ENCODE measurements at regions not wholly inside any gene's neighbourhood (a gene's known extent, or its start where the extent isn't known, plus 50 kb on each side); places are given as distances from the start of the nearest gene placed in this dataset.

DNA sequence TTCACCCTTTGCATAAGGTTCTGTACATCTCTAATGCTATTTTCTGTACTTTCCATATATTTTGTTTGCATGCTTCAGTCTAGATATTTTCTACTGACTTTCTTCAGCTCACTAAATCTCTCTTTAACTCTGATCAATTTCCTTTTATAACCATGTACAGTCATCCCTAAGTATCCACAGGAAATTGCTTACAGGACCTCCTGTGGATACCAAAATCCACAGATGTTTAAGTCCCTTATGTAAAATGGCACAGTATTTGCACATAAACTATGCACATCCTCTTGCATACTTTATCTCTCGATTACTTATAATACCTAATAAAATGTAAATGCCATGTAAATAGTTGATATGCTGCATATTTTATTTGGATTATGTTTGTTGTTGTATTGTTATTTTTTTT, 442.1 kb downstream of the TLE4 start:
- Histone ChIP-seq H3K4me3 (ENCODE audit: low read length) (no peak overlapping the region), H2AFZ (ENCODE audit: low read depth, low read length) (no peak overlapping the region), H3K4me1 (ENCODE audit: insufficient read depth, low read length) (no peaks in the 10 kb centered on the region), H3K9me3 (ENCODE audit: low read length) (no peaks in the 10 kb centered on the region), H3K27me3 (ENCODE audit: insufficient read depth, low read length) (no peaks in the 10 kb centered on the region), H3K36me3 (ENCODE audit: insufficient read depth, low read length) (no peaks in the 10 kb centered on the region)

DNA sequence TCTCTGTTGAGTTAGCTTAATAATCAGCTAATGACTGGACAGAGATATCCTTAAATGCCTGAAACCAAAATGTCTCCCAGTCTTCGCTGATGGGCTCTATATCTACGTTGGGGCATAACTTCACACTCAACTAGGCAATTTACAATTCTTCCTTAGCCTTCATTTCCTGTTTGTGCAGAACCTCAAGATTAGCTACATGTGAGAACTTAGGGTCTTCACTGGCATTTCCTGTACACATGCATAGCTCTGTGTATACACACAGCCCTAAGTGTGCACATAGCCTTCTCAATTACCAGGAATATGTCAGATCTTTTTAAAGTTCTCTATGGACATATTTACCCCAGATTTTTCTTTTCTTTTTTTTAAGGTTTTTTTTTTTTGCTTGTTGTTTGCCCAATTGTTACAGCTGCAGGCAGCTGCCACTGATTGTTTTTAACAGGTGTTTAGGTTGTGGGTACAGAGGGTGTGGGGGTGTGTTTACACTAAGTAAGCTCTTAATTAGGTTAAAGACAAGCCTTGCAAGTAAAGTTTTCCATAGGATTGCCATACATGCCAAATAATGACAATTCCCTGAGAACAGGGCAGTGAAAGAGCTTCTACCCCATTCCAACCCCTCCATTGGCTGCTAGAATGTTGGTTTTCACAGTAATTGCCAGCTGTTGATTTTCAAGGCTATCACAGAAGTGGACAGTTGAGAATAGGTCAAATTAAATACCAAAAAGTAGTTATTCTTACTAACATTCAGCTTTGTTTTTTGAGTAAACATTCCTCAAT, 441.0 kb downstream of the TLE4 start:
- H3K36me3 ChIP-seq (ENCODE audit: insufficient read depth, low read length): no peaks in the 10 kb centered on the region
- no peaks in the 10 kb centered on the region for H3K9me3 ChIP-seq (ENCODE audit: low read length)
- H3K4me1 ChIP-seq (ENCODE audit: insufficient read depth, low read length): no peaks in the 10 kb centered on the region
- H3K27me3 ChIP-seq (ENCODE audit: insufficient read depth, low read length): no peaks in the 10 kb centered on the region
- H2AFZ ChIP-seq (ENCODE audit: low read depth, low read length): no peak overlapping the region
- no peak overlapping the region for H3K4me3 ChIP-seq (ENCODE audit: low read length)

DNA sequence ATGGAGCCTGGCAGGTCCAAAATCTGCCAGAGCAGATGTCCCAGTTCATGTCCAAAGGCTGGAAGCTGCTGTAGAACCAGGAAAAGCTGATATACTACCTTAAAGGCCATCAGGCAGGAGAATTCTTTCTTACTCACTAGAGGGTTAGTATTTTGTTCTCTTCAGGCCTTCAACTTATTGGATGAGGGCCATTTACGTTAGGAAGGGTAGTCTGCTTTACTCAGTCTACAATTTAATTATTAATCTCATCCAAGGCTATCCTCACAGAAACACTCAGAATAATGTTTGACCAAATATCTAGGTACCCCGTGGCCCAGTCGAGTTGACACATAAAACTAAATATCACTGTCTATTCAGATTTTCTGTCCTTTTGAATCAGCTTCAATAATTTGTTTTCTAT, 437.4 kb downstream of the TLE4 start:
- no peaks in the 10 kb centered on the region for H3K27me3 ChIP-seq (ENCODE audit: insufficient read depth, low read length)
- H3K36me3 ChIP-seq (ENCODE audit: insufficient read depth, low read length): no peaks in the 10 kb centered on the region
- H3K4me3 ChIP-seq (ENCODE audit: low read length): no peak overlapping the region
- H2AFZ ChIP-seq (ENCODE audit: low read depth, low read length): no peak overlapping the region
- H3K9me3 ChIP-seq (ENCODE audit: low read length): no peaks in the 10 kb centered on the region
- no peaks in the 10 kb centered on the region for H3K4me1 ChIP-seq (ENCODE audit: insufficient read depth, low read length)

DNA sequence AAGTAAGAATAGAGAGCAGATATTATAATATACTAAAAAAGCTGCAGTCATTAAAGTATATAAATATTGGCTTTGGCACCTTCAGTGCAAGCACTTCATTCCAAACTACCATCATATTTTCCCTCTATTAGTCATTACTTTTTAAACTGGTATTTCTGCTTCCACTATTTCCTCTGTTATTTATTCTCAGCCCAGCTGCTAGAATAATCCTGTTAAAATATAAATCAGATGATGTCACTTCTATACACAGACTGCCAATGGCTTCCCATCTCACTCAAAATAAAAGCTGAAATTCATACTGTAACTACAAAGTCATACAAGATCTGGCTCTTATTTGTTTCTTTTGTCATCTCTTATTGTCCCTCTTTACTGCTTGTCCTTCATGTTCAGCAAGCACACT, 432.9 kb downstream of the TLE4 start:
- Histone ChIP-seq H2AFZ (ENCODE audit: low read depth, low read length) (no peak overlapping the region), H3K27me3 (ENCODE audit: insufficient read depth, low read length) (no peaks in the 10 kb centered on the region), H3K4me1 (ENCODE audit: insufficient read depth, low read length) (no peaks in the 10 kb centered on the region), H3K36me3 (ENCODE audit: insufficient read depth, low read length) (no peaks in the 10 kb centered on the region), H3K9me3 (ENCODE audit: low read length) (no peaks in the 10 kb centered on the region), H3K4me3 (ENCODE audit: low read length) (no peak overlapping the region)

DNA sequence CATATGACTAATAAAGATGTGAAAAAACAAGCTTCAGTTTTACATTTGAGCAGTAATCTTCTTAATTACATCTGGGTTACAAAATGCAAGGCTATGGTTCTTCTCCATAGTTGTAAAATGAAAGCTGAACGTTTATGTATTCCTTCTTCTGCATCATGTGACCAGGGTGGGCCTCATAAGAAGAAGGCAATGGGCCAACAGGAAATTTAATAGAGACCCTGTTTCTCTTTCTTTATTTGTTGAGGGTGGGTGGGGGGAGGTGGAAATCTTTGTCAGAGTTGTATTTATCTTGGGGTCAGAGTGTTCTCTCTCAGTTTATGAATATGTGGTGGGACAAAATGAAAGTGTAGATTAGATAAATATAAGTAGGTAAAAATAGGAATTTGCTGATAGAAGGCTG, 418.8 kb downstream of the TLE4 start:
- no peaks in the 10 kb centered on the region for H3K9me3 ChIP-seq (ENCODE audit: low read length)
- H3K4me3 ChIP-seq (ENCODE audit: low read length): no peak overlapping the region
- no peaks in the 10 kb centered on the region for H3K36me3 ChIP-seq (ENCODE audit: insufficient read depth, low read length)
- H2AFZ ChIP-seq (ENCODE audit: low read depth, low read length): no peak overlapping the region
- no peaks in the 10 kb centered on the region for H3K27me3 ChIP-seq (ENCODE audit: insufficient read depth, low read length)
- H3K4me1 ChIP-seq (ENCODE audit: insufficient read depth, low read length): no peaks in the 10 kb centered on the region

DNA sequence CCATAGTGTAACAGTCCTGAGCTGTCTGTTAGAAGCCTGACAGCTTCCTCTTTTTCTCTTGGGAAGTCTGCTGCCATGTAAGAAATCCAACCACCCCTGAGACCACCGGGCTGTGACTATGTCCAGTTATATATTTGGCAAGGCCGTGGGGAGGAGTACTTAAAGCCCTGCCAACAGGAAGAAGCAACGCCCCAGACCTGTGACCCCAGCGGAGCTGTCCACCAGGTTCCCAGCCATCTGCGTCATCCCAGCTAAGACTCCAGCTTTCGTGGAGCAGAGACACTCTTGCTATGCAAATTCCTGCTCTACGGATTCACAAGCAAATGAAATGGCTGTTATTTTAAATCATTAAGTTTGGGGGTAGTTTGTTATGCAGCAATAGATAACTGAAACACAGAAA, 417.3 kb downstream of the TLE4 start:
- H3K27me3 ChIP-seq (ENCODE audit: insufficient read depth, low read length): no peaks in the 10 kb centered on the region
- no peak overlapping the region for H2AFZ ChIP-seq (ENCODE audit: low read depth, low read length)
- H3K4me1 ChIP-seq (ENCODE audit: insufficient read depth, low read length): no peaks in the 10 kb centered on the region

DNA sequence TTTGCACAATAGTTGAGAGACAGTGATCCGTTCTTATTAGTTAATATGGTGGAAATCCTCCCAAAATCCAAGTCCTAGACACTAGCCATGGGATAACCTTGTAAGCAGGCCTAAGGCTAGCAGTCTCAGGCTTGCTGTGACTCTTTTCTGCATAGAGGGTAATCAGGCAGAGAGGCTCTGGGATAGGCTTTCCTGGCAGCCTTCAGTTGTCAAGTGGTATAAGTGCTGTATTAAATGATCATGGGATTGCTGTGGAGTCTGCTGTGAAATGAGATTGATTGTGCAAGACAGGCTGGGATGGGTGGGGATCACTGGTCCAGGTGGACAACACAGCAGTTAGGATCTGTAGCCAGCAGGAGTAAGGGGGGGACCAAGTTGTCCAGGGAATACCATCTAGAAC, 416.4 kb downstream of the TLE4 start:
- H3K4me1 ChIP-seq (ENCODE audit: insufficient read depth, low read length): no peaks in the 10 kb centered on the region
- no peak overlapping the region for H2AFZ ChIP-seq (ENCODE audit: low read depth, low read length)
- H3K27me3 ChIP-seq (ENCODE audit: insufficient read depth, low read length): no peaks in the 10 kb centered on the region
- no peak overlapping the region for H3K4me3 ChIP-seq (ENCODE audit: low read length)
- H3K36me3 ChIP-seq (ENCODE audit: insufficient read depth, low read length): no peaks in the 10 kb centered on the region
- H3K9me3 ChIP-seq (ENCODE audit: low read length): no peaks in the 10 kb centered on the region

More for the DNA sequence above, 417.3 kb downstream of the TLE4 start:
- no peaks in the 10 kb centered on the region for H3K9me3 ChIP-seq (ENCODE audit: low read length)
- H3K36me3 ChIP-seq (ENCODE audit: insufficient read depth, low read length): no peaks in the 10 kb centered on the region
- H3K4me3 ChIP-seq (ENCODE audit: low read length): no peak overlapping the region

DNA sequence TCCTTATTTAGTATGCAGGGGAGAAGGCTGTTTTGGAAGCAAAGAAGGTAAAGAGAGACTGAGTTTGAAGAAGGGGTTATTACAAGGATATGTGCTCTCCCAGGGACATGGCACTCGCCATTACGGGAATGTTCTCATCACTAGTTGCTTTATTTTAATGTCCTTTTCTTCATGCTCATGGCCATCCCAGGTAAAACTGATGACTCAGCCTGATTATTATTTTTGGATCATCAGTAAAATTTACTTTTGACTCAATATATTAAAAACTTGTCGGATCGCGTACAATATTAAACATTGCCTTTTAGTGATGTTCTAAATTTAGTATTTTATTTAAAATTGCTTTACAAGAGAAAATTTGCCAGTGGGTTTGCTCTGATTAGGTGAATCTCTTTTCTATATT, 414.7 kb downstream of the TLE4 start:
- H3K4me1 ChIP-seq (ENCODE audit: insufficient read depth, low read length): no peaks in the 10 kb centered on the region
- no peak overlapping the region for H2AFZ ChIP-seq (ENCODE audit: low read depth, low read length)
- H3K4me3 ChIP-seq (ENCODE audit: low read length): no peak overlapping the region
- H3K36me3 ChIP-seq (ENCODE audit: insufficient read depth, low read length): no peaks in the 10 kb centered on the region
- no peaks in the 10 kb centered on the region for H3K9me3 ChIP-seq (ENCODE audit: low read length)
- no peaks in the 10 kb centered on the region for H3K27me3 ChIP-seq (ENCODE audit: insufficient read depth, low read length)

DNA sequence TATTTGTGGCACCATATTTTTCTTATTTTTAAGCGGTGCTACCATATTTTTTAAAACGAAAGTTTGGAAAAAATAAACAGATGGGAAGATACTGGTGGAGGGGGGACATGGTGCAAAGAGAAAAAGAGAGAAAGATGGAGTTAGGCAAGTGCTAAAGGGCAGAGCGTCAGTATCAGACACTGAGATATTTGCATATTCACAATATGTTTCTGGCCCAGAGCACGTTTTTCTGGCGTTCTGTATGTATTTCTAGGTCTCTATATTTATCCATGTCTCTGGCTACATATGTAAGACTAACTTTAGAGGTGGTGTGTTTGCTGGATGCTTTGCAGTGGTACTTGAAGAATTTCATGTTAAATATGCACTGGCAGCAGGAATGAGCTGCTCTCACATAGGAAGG, 414.0 kb downstream of the TLE4 start:
- Histone ChIP-seq H3K4me3 (ENCODE audit: low read length) (no peak overlapping the region), H3K9me3 (ENCODE audit: low read length) (no peaks in the 10 kb centered on the region), H3K36me3 (ENCODE audit: insufficient read depth, low read length) (no peaks in the 10 kb centered on the region), H2AFZ (ENCODE audit: low read depth, low read length) (no peak overlapping the region), H3K27me3 (ENCODE audit: insufficient read depth, low read length) (no peaks in the 10 kb centered on the region), H3K4me1 (ENCODE audit: insufficient read depth, low read length) (peaks cover under 1% of the 10 kb centered on the region)

DNA sequence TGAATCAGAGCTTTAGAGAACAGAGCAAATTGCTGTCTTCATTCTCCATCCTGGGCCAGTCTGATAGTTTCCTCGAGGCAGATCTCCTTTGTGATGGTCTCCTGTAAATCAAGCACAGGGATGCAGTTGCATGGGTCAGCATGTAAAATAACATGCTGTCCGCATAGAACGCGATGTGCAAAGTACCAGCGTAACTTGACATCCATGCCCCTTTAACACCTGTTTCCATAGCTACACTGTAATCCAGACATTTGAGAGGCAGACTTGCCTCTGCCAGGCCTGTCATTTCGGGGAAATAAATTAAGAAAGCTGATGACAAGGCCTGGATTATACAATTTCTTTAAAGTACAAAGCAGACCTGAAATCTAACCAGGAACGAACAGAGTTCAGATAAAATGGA, 413.5 kb downstream of the TLE4 start:
- peaks cover 5% of the 10 kb centered on the region for H3K4me1 ChIP-seq (ENCODE audit: insufficient read depth, low read length)
- no peaks in the 10 kb centered on the region for H3K9me3 ChIP-seq (ENCODE audit: low read length)
- H3K36me3 ChIP-seq (ENCODE audit: insufficient read depth, low read length): no peaks in the 10 kb centered on the region
- H3K4me3 ChIP-seq (ENCODE audit: low read length): no peak overlapping the region
- no peaks in the 10 kb centered on the region for H3K27me3 ChIP-seq (ENCODE audit: insufficient read depth, low read length)
- no peak overlapping the region for H2AFZ ChIP-seq (ENCODE audit: low read depth, low read length)

DNA sequence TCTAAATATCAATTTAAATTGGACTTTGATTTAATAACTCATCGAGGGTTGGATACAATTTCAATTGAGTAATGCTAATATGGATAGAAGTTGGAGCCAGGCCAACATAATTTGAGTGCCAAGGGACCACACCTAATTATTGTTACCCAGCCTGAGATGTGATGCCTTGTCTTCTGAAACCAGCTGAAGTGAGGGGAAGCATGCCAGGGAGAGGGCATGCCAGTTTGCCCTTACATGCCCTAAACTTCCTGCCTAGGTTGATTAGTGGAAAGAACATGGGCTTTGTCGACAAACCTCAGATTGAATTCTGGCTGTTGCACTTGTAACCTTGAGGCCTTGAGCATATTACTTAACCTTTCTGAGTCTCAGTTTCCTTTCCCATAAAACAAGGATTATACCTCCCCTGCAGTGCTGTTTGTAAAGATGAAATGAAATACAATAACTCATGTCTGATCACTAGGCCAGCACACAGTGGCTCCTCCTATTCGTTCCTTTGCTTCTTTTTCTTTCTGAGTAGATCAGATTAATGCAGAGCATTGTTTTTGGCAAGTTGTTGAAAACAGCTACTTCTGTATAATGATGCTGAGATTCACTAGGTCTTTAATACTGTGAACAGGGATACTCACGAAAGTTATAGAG, 412.8 kb downstream of the TLE4 start:
- Histone ChIP-seq H3K36me3 (ENCODE audit: insufficient read depth, low read length) (no peaks in the 10 kb centered on the region), H3K4me3 (ENCODE audit: low read length) (no peak overlapping the region), H3K27me3 (ENCODE audit: insufficient read depth, low read length) (no peaks in the 10 kb centered on the region), H3K4me1 (ENCODE audit: insufficient read depth, low read length) (peaks cover 8% of the 10 kb centered on the region), H2AFZ (ENCODE audit: low read depth, low read length) (no peak overlapping the region), H3K9me3 (ENCODE audit: low read length) (no peaks in the 10 kb centered on the region)

DNA sequence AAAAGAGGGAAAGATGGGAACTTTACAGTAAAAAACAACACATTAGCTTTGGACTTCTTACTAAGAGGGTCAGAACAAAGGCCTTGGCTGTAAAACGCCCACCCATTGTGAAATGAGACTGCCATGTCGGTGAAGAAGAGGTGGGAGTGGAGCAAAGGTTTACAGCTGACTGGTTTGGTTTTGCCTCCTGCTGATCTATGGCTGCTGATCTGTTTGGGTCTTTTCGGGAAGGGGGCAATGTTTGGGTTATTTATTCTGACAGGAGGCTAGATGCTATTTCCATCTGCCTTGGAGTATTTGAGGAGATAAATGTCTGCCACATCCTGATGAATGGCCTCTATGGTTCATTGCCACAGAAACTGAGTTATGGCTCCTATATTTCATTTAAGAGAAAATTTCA, 408.7 kb downstream of the TLE4 start:
- Histone ChIP-seq H3K4me1 (ENCODE audit: insufficient read depth, low read length) (peaks cover 20% of the 10 kb centered on the region), H2AFZ (ENCODE audit: low read depth, low read length) (no peak overlapping the region), H3K36me3 (ENCODE audit: insufficient read depth, low read length) (no peaks in the 10 kb centered on the region), H3K27me3 (ENCODE audit: insufficient read depth, low read length) (no peaks in the 10 kb centered on the region), H3K4me3 (ENCODE audit: low read length) (no peak overlapping the region), H3K9me3 (ENCODE audit: low read length) (no peaks in the 10 kb centered on the region)

DNA sequence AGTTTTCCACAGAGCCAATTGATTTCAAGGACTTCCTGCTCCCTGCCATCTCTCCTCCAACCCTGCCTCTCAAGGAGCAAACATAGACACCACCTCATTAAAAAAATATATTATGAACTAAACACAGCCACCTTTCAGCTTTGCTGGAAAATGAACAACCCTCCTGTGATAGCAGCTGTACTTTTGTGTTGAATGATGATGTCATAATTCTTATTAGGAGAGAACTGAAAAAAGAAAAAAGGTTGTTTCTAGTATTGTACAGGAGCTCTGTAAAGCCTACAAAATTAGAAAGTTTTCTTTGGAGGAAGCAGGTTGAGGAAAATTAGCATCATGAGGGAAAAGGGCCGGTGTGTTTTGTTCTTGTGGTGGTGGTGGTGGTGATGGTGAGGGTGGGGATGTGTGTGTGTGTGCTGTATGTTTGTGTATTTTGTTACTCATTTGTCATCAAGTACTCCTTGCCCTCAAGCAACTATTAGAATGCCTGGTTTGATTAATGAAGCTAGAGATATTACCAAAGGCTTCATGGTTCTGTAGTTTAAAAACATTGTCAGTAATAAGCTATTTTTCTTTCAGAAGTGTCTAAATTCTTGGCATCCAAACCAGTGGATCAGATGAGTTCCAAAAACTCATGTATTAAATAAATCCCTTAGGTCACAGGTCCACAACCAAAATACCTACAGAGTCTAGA, 405.9 kb downstream of the TLE4 start:
- Histone ChIP-seq H3K27me3 (ENCODE audit: insufficient read depth, low read length) (no peaks in the 10 kb centered on the region), H3K36me3 (ENCODE audit: insufficient read depth, low read length) (no peaks in the 10 kb centered on the region), H3K4me3 (ENCODE audit: low read length) (no peak overlapping the region), H3K9me3 (ENCODE audit: low read length) (no peaks in the 10 kb centered on the region), H2AFZ (ENCODE audit: low read depth, low read length) (no peak overlapping the region), H3K4me1 (ENCODE audit: insufficient read depth, low read length) (peaks cover 23% of the 10 kb centered on the region)

Measured in neuron (in vitro differentiated cells).